Loucy (cell line): ENCODE measurements at regions not wholly inside any gene's neighbourhood (a gene's known extent, or its start where the extent isn't known, plus 50 kb on each side); places are given as distances from the start of the nearest gene placed in this dataset.

Source experiments
- CTCF ChIP-seq: fragments of 200-600 bp; sonication (generic); conservative IDR thresholded peaks from 2 replicates; pipeline ENCODE4 v1.5.1; 2014; ENCODE audit warnings: mild to moderate bottlenecking, antibody characterized with exemption, low read length
- EZH2phosphoT487 ChIP-seq: fragments of 200-600 bp; IDR thresholded peaks from 2 replicates; pipeline ENCODE4 v1.6.1; 2018; ENCODE audit warnings: antibody characterized with exemption, mild to moderate bottlenecking, moderate library complexity, borderline replicate concordance

DNA sequence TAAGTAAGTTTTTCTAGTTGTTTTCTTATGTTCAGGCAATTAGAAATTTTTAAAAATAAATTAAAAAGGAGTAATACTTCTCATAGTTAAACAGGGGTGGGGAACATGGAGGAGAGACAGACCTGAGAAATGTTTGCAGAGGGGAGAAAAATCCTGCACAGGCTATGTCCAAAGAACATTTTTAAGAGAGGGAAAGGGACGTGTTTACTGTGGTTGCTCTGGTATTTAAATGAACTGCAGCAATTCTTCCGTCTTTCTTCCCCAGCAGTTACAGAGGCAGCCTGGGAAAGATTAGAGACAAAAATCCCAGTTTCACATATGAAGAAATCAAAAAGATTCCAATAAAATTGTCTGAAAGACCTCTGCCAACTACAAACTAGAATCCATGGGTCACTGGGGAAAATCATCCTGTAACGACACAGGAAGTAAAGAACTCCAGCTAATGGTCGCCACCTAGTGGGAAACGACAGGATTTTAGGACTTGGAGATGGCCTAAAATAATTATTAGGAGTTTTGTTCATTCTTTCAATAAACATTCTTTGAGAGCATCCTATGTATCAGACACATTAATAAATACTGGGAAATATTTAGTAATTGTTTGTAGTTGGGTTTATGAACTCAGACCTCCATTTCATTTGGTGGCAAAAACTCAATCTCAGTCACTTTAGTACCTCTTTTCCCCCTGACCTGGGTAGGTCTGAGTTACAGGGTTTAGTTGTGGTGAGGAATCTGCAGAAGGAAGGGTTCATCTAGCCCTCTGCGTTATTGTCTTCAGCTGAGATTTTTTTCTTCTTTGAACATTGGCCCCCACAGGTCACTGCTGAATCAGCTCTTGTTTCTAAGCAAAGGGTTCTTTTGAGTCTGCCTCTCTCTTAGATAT, 69.9 kb upstream of the GOLIM4 start:
- TF ChIP-seq CTCF (peak; percentile 80), EZH2phosphoT487 (no peak)
